OCI-LY7 (cell line): ENCODE measurements at regions not wholly inside any gene's neighbourhood (a gene's known extent, or its start where the extent isn't known, plus 50 kb on each side); places are given as distances from the start of the nearest gene placed in this dataset.

Experiments
- BruUV-seq: library from RNA; stranded (reverse); fragments of 400-500 nt; replicated peaks from 2 replicates; lab custom pipeline; 2021; lab: Mats Ljungman, UMichigan
- CTCF ChIA-PET: fragments of 300-600 bp; sonication (Branson Sonifier 250); formaldehyde crosslinking; loops from one replicate; lab custom pipeline; 2022; ENCODE audit warnings: antibody characterized with exemption; ENCODE audit not compliant: unreplicated experiment; lab: Charles Lee
- POLR2A ChIA-PET: fragments of 300-600 bp; sonication (Branson Sonifier 250); formaldehyde crosslinking; loops from one replicate; lab custom pipeline; 2022; ENCODE audit warnings: antibody characterized with exemption; lab: Charles Lee
- DNase-seq: peaks from one replicate; pipeline ENCODE4 v3.0.0-alpha.2; 2015; ENCODE audit warnings: low spot score
- H2AFZ ChIP-seq: fragments of 200-600 bp; sonication (generic), shearing (Covaris generic); 2 replicates; pipeline ENCODE4 v1.6.1; 2014; ENCODE audit warnings: mild to moderate bottlenecking, antibody characterized with exemption, low read length, moderate library complexity
- H3K27ac ChIP-seq: fragments of 200-600 bp; sonication (generic); 2 replicates; pipeline ENCODE4 v1.5.1; 2014; ENCODE audit warnings: mixed run types, low read depth, mild to moderate bottlenecking, moderate library complexity, low read length, inconsistent platforms; ENCODE audit not compliant: poor library complexity, severe bottlenecking
- H3K36me3 ChIP-seq: fragments of 200-600 bp; sonication (generic); 2 replicates; pipeline ENCODE4 v1.6.1; 2014; ENCODE audit warnings: mild to moderate bottlenecking, antibody characterized with exemption, low read length, moderate library complexity, mixed read lengths; ENCODE audit not compliant: insufficient read depth
- H3K4me1 ChIP-seq: fragments of 200-600 bp; sonication (generic); 2 replicates; pipeline ENCODE4 v1.5.1; 2014; ENCODE audit warnings: mild to moderate bottlenecking, low read length; ENCODE audit not compliant: insufficient read depth, poor library complexity, severe bottlenecking
- H3K4me2 ChIP-seq: fragments of 200-600 bp; sonication (generic); 2 replicates; pipeline ENCODE4 v1.6.1; 2014; ENCODE audit warnings: mild to moderate bottlenecking, low read length
- H3K4me3 ChIP-seq: fragments of 200-600 bp; sonication (generic); 2 replicates; pipeline ENCODE4 v1.5.1; 2014; ENCODE audit warnings: mild to moderate bottlenecking, low read depth, low read length; ENCODE audit not compliant: poor library complexity, severe bottlenecking
- H3K79me2 ChIP-seq: fragments of 200-600 bp; sonication (generic); 2 replicates; pipeline ENCODE4 v1.6.1; 2016; ENCODE audit warnings: low read depth, mild to moderate bottlenecking, low read length, moderate library complexity, mixed read lengths; ENCODE audit not compliant: insufficient read depth
- H3K9me2 ChIP-seq: fragments of 200-600 bp; sonication (generic); 2 replicates; pipeline ENCODE4 v1.6.1; 2016; ENCODE audit warnings: mild to moderate bottlenecking, low read length, mixed read lengths; ENCODE audit not compliant: insufficient read depth
- H3K9me3 ChIP-seq: fragments of 200-600 bp; sonication (generic); 2 replicates; pipeline ENCODE4 v1.6.1; 2014; ENCODE audit warnings: mild to moderate bottlenecking, mixed run types, low read length, mixed read lengths
- H4K20me1 ChIP-seq: fragments of 200-600 bp; sonication (generic); 2 replicates; pipeline ENCODE4 v1.6.1; 2014; ENCODE audit warnings: mild to moderate bottlenecking, antibody characterized with exemption, low read length, moderate library complexity, mixed read lengths; ENCODE audit not compliant: insufficient read depth
- EZH2phosphoT487 ChIP-seq: fragments of 200-600 bp; sonication (generic); IDR thresholded peaks from 2 replicates; pipeline ENCODE4 v1.6.1; 2018; ENCODE audit warnings: low read depth, borderline replicate concordance, mild to moderate bottlenecking, mixed run types, antibody characterized with exemption, low read length, moderate library complexity, mixed read lengths
- intact Hi-C: fragments of 100-400 bp; cut with micrococcal nuclease; formaldehyde crosslinking; loops from one replicate; pipeline ENCODE4 v1.10.0; 2022; ENCODE audit not compliant: unreplicated experiment
- TF ChIP-seq, protein P1 (sequence below): fragments of 200-600 bp; sonication (generic); conservative IDR thresholded peaks from 2 replicates; pipeline ENCODE4 v1.5.1; 2014; ENCODE audit warnings: mild to moderate bottlenecking, antibody characterized with exemption, low read length, moderate library complexity, mixed read lengths

DNA sequence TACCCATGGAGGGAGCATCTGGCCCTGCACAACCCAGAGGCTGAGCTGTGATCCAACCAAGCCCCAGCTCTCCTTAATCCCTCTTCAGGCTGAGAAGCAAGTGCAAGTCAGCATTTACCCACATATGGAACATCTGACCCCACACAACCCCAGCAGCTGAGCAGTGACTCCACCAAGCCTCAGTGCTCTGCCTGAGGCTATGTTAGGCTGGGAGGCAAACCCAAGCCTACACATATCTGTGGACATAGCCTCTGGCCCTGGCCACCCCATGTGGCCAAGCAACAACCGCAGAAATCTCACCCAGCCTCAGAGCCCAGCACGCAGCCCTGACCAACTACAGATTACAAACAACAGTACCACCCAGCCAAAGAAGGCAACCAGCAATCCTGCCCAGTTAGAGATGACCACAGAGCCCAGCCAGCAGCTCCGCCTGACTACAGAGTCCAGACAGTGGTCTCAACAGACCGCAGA is 142.8 kb downstream of the NUAK1 start:
- no peaks in the 10 kb centered on the region for H3K4me1 ChIP-seq
- intact Hi-C loops: no loop called here
- no peak overlapping the region for H2AFZ ChIP-seq
- ChIA-PET POLR2A (no interaction called here), CTCF (no interaction called here)
- H3K4me2 ChIP-seq: no peak overlapping the region
- H3K36me3 ChIP-seq: no peaks in the 10 kb centered on the region
- no peaks in the 10 kb centered on the region for H3K9me3 ChIP-seq
- no TSS peak for BruUV-seq
- H3K27ac ChIP-seq: no peak overlapping the region
- H3K9me2 ChIP-seq: no peaks in the 10 kb centered on the region
- TF ChIP-seq, protein P1, sequence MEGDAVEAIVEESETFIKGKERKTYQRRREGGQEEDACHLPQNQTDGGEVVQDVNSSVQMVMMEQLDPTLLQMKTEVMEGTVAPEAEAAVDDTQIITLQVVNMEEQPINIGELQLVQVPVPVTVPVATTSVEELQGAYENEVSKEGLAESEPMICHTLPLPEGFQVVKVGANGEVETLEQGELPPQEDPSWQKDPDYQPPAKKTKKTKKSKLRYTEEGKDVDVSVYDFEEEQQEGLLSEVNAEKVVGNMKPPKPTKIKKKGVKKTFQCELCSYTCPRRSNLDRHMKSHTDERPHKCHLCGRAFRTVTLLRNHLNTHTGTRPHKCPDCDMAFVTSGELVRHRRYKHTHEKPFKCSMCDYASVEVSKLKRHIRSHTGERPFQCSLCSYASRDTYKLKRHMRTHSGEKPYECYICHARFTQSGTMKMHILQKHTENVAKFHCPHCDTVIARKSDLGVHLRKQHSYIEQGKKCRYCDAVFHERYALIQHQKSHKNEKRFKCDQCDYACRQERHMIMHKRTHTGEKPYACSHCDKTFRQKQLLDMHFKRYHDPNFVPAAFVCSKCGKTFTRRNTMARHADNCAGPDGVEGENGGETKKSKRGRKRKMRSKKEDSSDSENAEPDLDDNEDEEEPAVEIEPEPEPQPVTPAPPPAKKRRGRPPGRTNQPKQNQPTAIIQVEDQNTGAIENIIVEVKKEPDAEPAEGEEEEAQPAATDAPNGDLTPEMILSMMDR: no peak
- TF ChIP-seq EZH2phosphoT487: no peak
- no peaks in the 10 kb centered on the region for H3K79me2 ChIP-seq
- DNase-seq: no peak
- H3K4me3 ChIP-seq: no peak overlapping the region
- no peaks in the 10 kb centered on the region for H4K20me1 ChIP-seq

DNA sequence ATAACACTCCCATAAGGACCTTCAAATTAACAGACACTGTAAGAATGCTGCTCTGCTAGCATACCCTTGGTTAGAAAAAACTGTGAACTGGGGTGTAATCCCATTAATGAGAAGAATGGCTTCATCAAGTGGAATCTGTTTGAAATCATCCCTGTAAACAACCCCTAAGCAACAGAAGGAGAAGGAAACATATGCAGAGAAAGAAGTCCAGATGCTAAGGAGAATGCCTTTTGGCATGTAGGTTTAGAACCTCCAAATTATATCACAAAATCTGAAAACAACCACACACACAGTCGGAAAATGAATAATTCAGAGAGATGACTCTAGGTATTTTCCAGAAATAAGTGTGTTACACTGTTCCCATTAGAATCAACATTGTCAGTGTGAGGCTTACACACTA is 140.2 kb downstream of the NUAK1 start:
- Histone ChIP-seq H3K9me2 (no peaks in the 10 kb centered on the region), H4K20me1 (no peaks in the 10 kb centered on the region), H3K36me3 (no peaks in the 10 kb centered on the region), H3K4me2 (no peak overlapping the region), H3K27ac (no peak overlapping the region), H3K4me1 (no peaks in the 10 kb centered on the region), H3K79me2 (no peaks in the 10 kb centered on the region), H3K4me3 (no peak overlapping the region), H3K9me3 (no peaks in the 10 kb centered on the region), H2AFZ (no peak overlapping the region)
- ChIA-PET POLR2A (no interaction called here), CTCF (no interaction called here)
- DNase-seq: no peak
- BruUV-seq: no TSS peak
- TF ChIP-seq EZH2phosphoT487: no peak
- TF ChIP-seq, protein P1: no peak
- intact Hi-C loops: no loop called here

DNA sequence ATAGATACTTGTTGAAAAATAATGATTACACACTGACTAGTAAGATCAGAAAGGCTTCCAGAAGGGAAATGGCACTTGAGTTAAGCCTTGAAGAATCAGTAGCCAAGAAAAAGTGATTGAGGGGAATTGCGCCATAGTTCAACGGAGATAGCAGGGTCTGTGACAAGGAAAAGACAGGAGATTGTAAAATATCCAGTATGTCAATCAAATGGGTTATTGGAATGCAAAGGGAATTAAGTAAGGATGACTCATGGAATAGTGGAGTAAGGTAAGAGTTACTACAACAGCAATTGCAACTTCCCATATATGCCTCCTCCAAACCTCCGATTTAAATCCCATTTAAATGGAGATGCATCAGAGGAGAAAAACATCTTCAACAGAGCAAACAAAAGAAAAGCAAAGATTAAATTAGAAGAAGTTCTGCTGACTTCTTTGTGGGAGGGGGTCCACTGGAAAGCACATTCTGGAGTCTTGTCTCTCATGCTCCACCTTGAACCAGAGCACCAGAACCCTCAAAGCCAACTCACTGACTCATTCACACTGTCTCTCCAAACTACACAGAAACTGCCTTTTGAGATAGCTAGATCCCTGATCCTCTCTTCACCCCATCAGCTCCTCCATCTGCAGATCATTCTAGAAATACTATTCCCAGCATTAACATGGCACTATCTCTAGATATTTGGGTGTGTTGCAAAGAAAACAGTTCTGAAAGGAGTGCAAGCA is 138.2 kb downstream of the NUAK1 start:
- BruUV-seq: no TSS peak
- CTCF ChIA-PET: no interaction called here
- no peak overlapping the region for H3K4me2 ChIP-seq

More for the DNA sequence above, 138.2 kb downstream of the NUAK1 start:
- H3K79me2 ChIP-seq: no peaks in the 10 kb centered on the region
- H3K36me3 ChIP-seq: no peaks in the 10 kb centered on the region
- TF ChIP-seq, protein P1: no peak
- no peak for TF ChIP-seq EZH2phosphoT487
- H3K4me1 ChIP-seq: no peaks in the 10 kb centered on the region
- no peak overlapping the region for H2AFZ ChIP-seq
- H3K9me3 ChIP-seq: no peaks in the 10 kb centered on the region
- H3K27ac ChIP-seq: no peak overlapping the region
- H3K4me3 ChIP-seq: no peak overlapping the region
- POLR2A ChIA-PET: no interaction called here
- H4K20me1 ChIP-seq: no peaks in the 10 kb centered on the region
- no peak for DNase-seq
- intact Hi-C loops: no loop called here
- H3K9me2 ChIP-seq: no peaks in the 10 kb centered on the region
